Osteocyte (in vitro differentiated cells): ENCODE measurements at regions not wholly inside any gene's neighbourhood (a gene's known extent, or its start where the extent isn't known, plus 50 kb on each side); places are given as distances from the start of the nearest gene placed in this dataset.
"Not testable (repeated sequence)": the region's sequence is repeated elsewhere in the genome, so short reads cannot be mapped to it uniquely, and the experiment has no call there.

Experiments used
- DNase-seq: peaks from one replicate; pipeline ENCODE4 v3.0.0; 2021; ENCODE audit warnings: mixed read lengths; ENCODE audit not compliant: unreplicated experiment; ENCODE audit errors: extremely low spot score
- H3K27ac Mint-ChIP-seq: one replicate; pipeline ENCODE4 v1.8.0; 2021; ENCODE audit warnings: mild to moderate bottlenecking, mixed read lengths; ENCODE audit not compliant: unreplicated experiment
- H3K27me3 Mint-ChIP-seq: one replicate; pipeline ENCODE4 v1.8.0; 2021; ENCODE audit warnings: mixed read lengths; ENCODE audit not compliant: unreplicated experiment
- H3K36me3 Mint-ChIP-seq: one replicate; pipeline ENCODE4 v1.8.0; 2021; ENCODE audit warnings: mixed read lengths; ENCODE audit not compliant: unreplicated experiment
- H3K4me1 Mint-ChIP-seq: one replicate; pipeline ENCODE4 v1.8.0; 2021; ENCODE audit warnings: mixed read lengths; ENCODE audit not compliant: unreplicated experiment
- H3K4me3 Mint-ChIP-seq: one replicate; pipeline ENCODE4 v1.8.0; 2021; ENCODE audit warnings: mild to moderate bottlenecking, moderate library complexity, mixed read lengths; ENCODE audit not compliant: unreplicated experiment
- H3K9me3 Mint-ChIP-seq: one replicate; pipeline ENCODE4 v1.8.0; 2021; ENCODE audit warnings: mixed read lengths; ENCODE audit not compliant: unreplicated experiment
- CTCF ChIP-seq: fragments of 200-600 bp; sonication (generic); IDR thresholded peaks from 2 replicates; pipeline ENCODE4 v1.5.0; 2021; ENCODE audit warnings: antibody characterized with exemption, mild to moderate bottlenecking, moderate library complexity

- Mint-ChIP-seq H3K27ac (no peak overlapping the region), H3K9me3 (no peaks in the 10 kb centered on the region), H3K27me3 (no peaks in the 10 kb centered on the region), H3K4me1 (peaks cover 36% of the 10 kb centered on the region), H3K36me3 (no peaks in the 10 kb centered on the region), H3K4me3 (no peak overlapping the region)
- no peak for TF ChIP-seq CTCF
- DNase-seq: no peak
Observed at GRCh38 chr5:74514888-74515551, 125.5 kb downstream of the ENC1 start.

- not testable (repeated sequence) for DNase-seq, H3K27ac Mint-ChIP-seq, H3K4me3 Mint-ChIP-seq, H3K36me3 Mint-ChIP-seq, H3K9me3 Mint-ChIP-seq, H3K27me3 Mint-ChIP-seq
- peaks cover 17% of the 10 kb centered on the region for H3K4me1 Mint-ChIP-seq
Observed at GRCh38 chr5:74511770-74512169, 128.8 kb downstream of the ENC1 start.

DNA sequence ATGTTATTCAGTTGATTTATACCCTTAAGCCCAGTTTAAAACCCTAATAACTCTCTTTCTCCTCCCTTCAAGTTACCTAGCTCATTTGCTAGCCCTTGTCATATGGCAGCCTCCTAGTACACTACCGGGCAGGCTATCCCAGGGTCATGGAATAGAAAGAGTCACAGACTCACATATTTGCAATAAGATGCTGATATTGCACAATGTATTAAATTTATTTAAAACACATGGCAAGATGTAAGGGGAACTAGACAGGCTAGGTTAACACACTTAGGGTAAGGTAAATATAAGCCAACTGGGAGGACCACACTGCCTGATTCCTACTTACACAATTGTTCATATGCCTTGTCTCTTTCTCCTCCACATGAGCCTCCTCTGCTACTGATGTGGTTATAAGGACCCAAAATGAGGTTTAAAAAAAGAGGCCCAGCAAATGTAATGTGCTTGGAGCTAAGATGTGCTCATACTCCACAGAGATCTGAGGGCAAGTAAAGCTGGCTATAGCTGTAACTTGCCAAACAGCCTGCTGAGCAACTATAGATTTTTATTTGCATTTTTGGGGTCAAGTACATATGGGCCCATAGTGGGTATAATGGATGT lies 130.0 kb downstream of the ENC1 start:
- no peaks in the 10 kb centered on the region for H3K9me3 Mint-ChIP-seq
- no peaks in the 10 kb centered on the region for H3K36me3 Mint-ChIP-seq
- peaks cover 10% of the 10 kb centered on the region for H3K4me1 Mint-ChIP-seq
- TF ChIP-seq CTCF: no peak
- no peak overlapping the region for H3K4me3 Mint-ChIP-seq
- no peaks in the 10 kb centered on the region for H3K27me3 Mint-ChIP-seq
- no peak overlapping the region for H3K27ac Mint-ChIP-seq
- no peak for DNase-seq

DNA sequence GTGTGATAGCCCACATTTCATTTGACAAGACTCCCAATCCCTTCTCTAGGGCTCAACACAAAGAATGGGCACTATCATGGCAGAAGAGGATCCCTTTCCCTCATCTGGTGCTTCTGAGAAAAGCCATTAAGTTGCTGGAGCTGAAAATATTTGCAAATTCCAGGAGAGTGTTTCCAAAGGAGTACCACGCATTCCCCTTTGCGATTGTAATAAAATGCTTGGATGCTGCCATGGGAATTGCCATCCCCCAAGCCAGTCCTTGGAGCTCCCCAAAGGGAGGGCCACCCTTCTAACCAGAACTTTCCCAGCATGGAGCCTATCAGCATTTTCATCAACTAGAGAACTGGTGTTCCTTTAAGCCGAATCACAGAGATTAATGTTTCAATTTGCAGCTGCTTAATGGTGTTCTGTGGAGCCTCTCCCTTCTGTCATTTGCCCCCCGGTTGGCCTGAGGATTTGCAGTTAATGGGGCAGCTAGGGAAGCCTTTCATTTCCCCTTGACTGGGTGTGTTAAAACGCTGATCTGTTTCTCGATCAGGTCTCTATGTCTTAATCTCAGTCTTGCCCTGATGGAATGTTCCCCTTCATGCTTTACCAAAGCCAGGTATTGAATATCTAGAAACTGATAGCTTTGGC lies 133.0 kb downstream of the ENC1 start:
- TF ChIP-seq CTCF: no peak
- H3K4me1 Mint-ChIP-seq: peaks cover 2% of the 10 kb centered on the region

DNA sequence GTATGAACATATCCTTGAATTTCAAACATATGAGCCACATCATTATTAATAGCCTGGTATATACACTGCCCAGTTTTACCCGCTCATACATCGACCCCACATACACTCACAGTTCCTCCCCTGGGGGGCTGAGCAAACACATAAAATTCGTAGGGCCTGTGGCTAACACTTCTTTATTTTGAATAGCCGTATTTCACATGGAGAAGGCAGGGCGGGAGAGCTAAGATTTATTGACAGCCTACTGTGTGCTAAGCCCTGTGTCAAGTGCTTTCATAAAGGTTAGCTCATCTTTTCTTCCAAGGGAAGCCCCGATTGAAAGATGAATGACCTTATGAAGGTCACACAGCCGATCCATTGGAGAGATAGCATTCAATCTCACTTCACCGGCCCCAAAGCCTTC lies 134.4 kb downstream of the ENC1 start:
- DNase-seq: no peak
- Mint-ChIP-seq H3K36me3 (no peaks in the 10 kb centered on the region), H3K27ac (no peak overlapping the region), H3K4me1 (peaks cover 2% of the 10 kb centered on the region), H3K27me3 (no peaks in the 10 kb centered on the region), H3K4me3 (no peak overlapping the region), H3K9me3 (no peaks in the 10 kb centered on the region)
- no peak for TF ChIP-seq CTCF

More for the DNA sequence above, 133.0 kb downstream of the ENC1 start:
- H3K27me3 Mint-ChIP-seq: no peaks in the 10 kb centered on the region
- no peaks in the 10 kb centered on the region for H3K36me3 Mint-ChIP-seq
- H3K27ac Mint-ChIP-seq: no peak overlapping the region
- no peak overlapping the region for H3K4me3 Mint-ChIP-seq
- H3K9me3 Mint-ChIP-seq: no peaks in the 10 kb centered on the region
- no peak for DNase-seq
